ENCODE measurements at regions not wholly inside any gene's neighbourhood (a gene's known extent, or its start where the extent isn't known, plus 50 kb on each side); places are given as distances from the start of the nearest gene placed in this dataset.

DNA sequence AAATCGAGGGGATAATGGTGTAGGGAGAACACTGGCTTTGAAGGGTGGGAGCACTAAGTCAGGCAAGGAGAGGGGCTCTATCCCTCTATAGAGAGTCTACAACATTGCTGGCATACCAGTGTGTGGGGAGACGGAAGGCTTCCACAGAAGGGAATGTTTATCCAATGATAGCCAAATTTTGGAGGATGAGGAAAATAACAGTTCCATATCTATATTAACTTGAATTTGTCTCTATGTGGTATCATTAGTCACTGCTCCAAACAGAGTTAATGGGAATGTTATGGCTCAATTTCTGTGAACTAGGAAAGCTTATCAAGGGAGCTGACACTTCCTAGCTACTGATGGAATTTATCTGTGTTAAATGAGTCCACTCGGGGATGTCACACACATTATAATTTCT, 208.9 kb upstream of the PHACTR1 start:
- no peak for TF ChIP-seq TCF7 (CRISPR knock-in tag; IDR thresholded peaks at IDR 0.05; ENCODE audit: low read depth)
- TF ChIP-seq FOXK1 (CRISPR knock-in tag; IDR thresholded peaks at IDR 0.05), result no peak
- TF ChIP-seq NFE2L1 (CRISPR knock-in tag; IDR thresholded peaks at IDR 0.05), result no peak
- TF ChIP-seq, protein P1, sequence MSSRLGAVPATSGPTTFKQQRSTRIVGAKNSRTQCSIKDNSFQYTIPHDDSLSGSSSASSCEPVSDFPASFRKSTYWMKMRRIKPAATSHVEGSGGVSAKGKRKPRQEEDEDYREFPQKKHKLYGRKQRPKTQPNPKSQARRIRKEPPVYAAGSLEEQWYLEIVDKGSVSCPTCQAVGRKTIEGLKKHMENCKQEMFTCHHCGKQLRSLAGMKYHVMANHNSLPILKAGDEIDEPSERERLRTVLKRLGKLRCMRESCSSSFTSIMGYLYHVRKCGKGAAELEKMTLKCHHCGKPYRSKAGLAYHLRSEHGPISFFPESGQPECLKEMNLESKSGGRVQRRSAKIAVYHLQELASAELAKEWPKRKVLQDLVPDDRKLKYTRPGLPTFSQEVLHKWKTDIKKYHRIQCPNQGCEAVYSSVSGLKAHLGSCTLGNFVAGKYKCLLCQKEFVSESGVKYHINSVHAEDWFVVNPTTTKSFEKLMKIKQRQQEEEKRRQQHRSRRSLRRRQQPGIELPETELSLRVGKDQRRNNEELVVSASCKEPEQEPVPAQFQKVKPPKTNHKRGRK (CRISPR knock-in tag; IDR thresholded peaks at IDR 0.05; ENCODE audit: borderline replicate concordance), result no peak
- TF ChIP-seq, protein P2, sequence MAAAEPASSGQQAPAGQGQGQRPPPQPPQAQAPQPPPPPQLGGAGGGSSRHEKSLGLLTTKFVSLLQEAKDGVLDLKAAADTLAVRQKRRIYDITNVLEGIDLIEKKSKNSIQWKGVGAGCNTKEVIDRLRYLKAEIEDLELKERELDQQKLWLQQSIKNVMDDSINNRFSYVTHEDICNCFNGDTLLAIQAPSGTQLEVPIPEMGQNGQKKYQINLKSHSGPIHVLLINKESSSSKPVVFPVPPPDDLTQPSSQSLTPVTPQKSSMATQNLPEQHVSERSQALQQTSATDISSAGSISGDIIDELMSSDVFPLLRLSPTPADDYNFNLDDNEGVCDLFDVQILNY (CRISPR knock-in tag; IDR thresholded peaks at IDR 0.05), result no peak
- TF ChIP-seq, protein P3, sequence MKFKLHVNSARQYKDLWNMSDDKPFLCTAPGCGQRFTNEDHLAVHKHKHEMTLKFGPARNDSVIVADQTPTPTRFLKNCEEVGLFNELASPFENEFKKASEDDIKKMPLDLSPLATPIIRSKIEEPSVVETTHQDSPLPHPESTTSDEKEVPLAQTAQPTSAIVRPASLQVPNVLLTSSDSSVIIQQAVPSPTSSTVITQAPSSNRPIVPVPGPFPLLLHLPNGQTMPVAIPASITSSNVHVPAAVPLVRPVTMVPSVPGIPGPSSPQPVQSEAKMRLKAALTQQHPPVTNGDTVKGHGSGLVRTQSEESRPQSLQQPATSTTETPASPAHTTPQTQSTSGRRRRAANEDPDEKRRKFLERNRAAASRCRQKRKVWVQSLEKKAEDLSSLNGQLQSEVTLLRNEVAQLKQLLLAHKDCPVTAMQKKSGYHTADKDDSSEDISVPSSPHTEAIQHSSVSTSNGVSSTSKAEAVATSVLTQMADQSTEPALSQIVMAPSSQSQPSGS (CRISPR knock-in tag; IDR thresholded peaks at IDR 0.05; ENCODE audit: borderline replicate concordance, low read depth), result no peak
- TF ChIP-seq EMX1 (CRISPR knock-in tag; IDR thresholded peaks at IDR 0.05), result no peak
- TF ChIP-seq ETV6 (CRISPR knock-in tag; IDR thresholded peaks at IDR 0.05), result no peak
- no peak for TF ChIP-seq ZNF423 (CRISPR knock-in tag; IDR thresholded peaks at IDR 0.05)
- TF ChIP-seq, protein P4, sequence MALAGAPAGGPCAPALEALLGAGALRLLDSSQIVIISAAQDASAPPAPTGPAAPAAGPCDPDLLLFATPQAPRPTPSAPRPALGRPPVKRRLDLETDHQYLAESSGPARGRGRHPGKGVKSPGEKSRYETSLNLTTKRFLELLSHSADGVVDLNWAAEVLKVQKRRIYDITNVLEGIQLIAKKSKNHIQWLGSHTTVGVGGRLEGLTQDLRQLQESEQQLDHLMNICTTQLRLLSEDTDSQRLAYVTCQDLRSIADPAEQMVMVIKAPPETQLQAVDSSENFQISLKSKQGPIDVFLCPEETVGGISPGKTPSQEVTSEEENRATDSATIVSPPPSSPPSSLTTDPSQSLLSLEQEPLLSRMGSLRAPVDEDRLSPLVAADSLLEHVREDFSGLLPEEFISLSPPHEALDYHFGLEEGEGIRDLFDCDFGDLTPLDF (CRISPR knock-in tag; IDR thresholded peaks at IDR 0.05), result no peak
- TF ChIP-seq NR2C2 (CRISPR knock-in tag; IDR thresholded peaks at IDR 0.05), result no peak
- no peak for TF ChIP-seq ELF4 (CRISPR knock-in tag; IDR thresholded peaks at IDR 0.05; ENCODE audit: low read depth)
- no peak for TF ChIP-seq MYBL2 (CRISPR knock-in tag; IDR thresholded peaks at IDR 0.05)
- H3K4me1 Mint-ChIP-seq, result peaks cover 4% of the 10 kb centered on the region
- no peak for DNase-seq (ENCODE audit: low spot score)
- H3K9me3 Mint-ChIP-seq, result peaks cover 13% of the 10 kb centered on the region
- ATAC-seq, result peak; percentile 39; the same call in 1 of the 2 replicates
- ChIA-PET POLR2A (no interaction called here), CTCF (interaction anchor here (1.4 kb wide), 1 partner anchor 25 kb away, joined by 3 read pairs; no protein-coding TSS in a partner anchor)
- no peak overlapping the region for H3K4me3 Mint-ChIP-seq
- H3K36me3 Mint-ChIP-seq, result no peaks in the 10 kb centered on the region
- H3K27me3 Mint-ChIP-seq (ENCODE audit: low read depth), result no peaks in the 10 kb centered on the region; the same call in 1 of the 2 replicates
- H3K27ac Mint-ChIP-seq, result no peak overlapping the region

DNA sequence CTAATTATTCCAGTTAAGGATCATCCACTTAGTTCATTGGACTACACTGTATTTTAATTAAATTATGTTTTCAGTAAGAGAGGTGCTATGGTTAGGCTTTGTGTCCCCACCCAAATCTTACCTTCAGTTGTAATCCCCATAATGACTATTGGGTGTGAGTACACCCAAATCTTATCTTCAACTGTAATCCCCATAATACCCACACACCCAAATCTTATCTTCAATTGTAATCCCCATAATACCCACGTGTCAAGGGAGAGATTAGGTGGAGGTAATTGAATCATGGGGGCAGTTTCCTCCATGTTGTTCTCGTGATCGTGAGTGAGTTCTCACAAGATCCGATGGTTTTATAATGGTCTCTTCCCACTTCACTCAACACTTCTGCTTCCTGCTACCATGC, 208.0 kb upstream of the PHACTR1 start:
- POLR2A ChIA-PET, result no interaction called here
- peaks cover 4% of the 10 kb centered on the region for H3K4me1 Mint-ChIP-seq
- H3K4me3 Mint-ChIP-seq, result no peak overlapping the region
- CTCF ChIA-PET, result no interaction called here
- ATAC-seq, result no peak
- no peaks in the 10 kb centered on the region for H3K36me3 Mint-ChIP-seq
- no peak for DNase-seq (ENCODE audit: low spot score)
- no peak overlapping the region for H3K27ac Mint-ChIP-seq
- H3K27me3 Mint-ChIP-seq (ENCODE audit: low read depth), result no peaks in the 10 kb centered on the region; the same call in 1 of the 2 replicates
- peaks cover 13% of the 10 kb centered on the region for H3K9me3 Mint-ChIP-seq
- TF ChIP-seq TEAD4 (CRISPR knock-in tag; IDR thresholded peaks at IDR 0.05) (no peak), ZNF416 (CRISPR knock-in tag; IDR thresholded peaks at IDR 0.05) (no peak), FOXJ3 (CRISPR knock-in tag; IDR thresholded peaks at IDR 0.05; ENCODE audit: borderline replicate concordance) (no peak)
- TF ChIP-seq, protein P5, sequence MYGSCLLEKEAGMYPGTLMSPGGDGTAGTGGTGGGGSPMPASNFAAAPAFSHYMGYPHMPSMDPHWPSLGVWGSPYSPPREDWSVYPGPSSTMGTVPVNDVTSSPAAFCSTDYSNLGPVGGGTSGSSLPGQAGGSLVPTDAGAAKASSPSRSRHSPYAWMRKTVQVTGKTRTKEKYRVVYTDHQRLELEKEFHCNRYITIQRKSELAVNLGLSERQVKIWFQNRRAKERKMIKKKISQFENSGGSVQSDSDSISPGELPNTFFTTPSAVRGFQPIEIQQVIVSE (CRISPR knock-in tag; IDR thresholded peaks at IDR 0.05; ENCODE audit: borderline replicate concordance), result no peak
- TF ChIP-seq, protein P6, sequence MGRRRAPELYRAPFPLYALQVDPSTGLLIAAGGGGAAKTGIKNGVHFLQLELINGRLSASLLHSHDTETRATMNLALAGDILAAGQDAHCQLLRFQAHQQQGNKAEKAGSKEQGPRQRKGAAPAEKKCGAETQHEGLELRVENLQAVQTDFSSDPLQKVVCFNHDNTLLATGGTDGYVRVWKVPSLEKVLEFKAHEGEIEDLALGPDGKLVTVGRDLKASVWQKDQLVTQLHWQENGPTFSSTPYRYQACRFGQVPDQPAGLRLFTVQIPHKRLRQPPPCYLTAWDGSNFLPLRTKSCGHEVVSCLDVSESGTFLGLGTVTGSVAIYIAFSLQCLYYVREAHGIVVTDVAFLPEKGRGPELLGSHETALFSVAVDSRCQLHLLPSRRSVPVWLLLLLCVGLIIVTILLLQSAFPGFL (CRISPR knock-in tag; IDR thresholded peaks at IDR 0.05; ENCODE audit: borderline replicate concordance), result no peak
- TF ChIP-seq, protein P7, sequence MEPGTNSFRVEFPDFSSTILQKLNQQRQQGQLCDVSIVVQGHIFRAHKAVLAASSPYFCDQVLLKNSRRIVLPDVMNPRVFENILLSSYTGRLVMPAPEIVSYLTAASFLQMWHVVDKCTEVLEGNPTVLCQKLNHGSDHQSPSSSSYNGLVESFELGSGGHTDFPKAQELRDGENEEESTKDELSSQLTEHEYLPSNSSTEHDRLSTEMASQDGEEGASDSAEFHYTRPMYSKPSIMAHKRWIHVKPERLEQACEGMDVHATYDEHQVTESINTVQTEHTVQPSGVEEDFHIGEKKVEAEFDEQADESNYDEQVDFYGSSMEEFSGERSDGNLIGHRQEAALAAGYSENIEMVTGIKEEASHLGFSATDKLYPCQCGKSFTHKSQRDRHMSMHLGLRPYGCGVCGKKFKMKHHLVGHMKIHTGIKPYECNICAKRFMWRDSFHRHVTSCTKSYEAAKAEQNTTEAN (CRISPR knock-in tag; IDR thresholded peaks at IDR 0.05), result no peak
- TF ChIP-seq, protein P8, sequence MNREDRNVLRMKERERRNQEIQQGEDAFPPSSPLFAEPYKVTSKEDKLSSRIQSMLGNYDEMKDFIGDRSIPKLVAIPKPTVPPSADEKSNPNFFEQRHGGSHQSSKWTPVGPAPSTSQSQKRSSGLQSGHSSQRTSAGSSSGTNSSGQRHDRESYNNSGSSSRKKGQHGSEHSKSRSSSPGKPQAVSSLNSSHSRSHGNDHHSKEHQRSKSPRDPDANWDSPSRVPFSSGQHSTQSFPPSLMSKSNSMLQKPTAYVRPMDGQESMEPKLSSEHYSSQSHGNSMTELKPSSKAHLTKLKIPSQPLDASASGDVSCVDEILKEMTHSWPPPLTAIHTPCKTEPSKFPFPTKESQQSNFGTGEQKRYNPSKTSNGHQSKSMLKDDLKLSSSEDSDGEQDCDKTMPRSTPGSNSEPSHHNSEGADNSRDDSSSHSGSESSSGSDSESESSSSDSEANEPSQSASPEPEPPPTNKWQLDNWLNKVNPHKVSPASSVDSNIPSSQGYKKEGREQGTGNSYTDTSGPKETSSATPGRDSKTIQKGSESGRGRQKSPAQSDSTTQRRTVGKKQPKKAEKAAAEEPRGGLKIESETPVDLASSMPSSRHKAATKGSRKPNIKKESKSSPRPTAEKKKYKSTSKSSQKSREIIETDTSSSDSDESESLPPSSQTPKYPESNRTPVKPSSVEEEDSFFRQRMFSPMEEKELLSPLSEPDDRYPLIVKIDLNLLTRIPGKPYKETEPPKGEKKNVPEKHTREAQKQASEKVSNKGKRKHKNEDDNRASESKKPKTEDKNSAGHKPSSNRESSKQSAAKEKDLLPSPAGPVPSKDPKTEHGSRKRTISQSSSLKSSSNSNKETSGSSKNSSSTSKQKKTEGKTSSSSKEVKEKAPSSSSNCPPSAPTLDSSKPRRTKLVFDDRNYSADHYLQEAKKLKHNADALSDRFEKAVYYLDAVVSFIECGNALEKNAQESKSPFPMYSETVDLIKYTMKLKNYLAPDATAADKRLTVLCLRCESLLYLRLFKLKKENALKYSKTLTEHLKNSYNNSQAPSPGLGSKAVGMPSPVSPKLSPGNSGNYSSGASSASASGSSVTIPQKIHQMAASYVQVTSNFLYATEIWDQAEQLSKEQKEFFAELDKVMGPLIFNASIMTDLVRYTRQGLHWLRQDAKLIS (CRISPR knock-in tag; IDR thresholded peaks at IDR 0.05; ENCODE audit: borderline replicate concordance), result no peak
- TF ChIP-seq, protein P9, sequence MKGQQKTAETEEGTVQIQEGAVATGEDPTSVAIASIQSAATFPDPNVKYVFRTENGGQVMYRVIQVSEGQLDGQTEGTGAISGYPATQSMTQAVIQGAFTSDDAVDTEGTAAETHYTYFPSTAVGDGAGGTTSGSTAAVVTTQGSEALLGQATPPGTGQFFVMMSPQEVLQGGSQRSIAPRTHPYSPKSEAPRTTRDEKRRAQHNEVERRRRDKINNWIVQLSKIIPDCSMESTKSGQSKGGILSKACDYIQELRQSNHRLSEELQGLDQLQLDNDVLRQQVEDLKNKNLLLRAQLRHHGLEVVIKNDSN (CRISPR knock-in tag; IDR thresholded peaks at IDR 0.05), result no peak
